ENCODE measurements at regions not wholly inside any gene's neighbourhood (a gene's known extent, or its start where the extent isn't known, plus 50 kb on each side); places are given as distances from the start of the nearest gene placed in this dataset.

- TF ChIP-seq CTCF (conservative IDR thresholded peaks at IDR 0.05; ENCODE audit: low read length) = no peak
- no peak for TF ChIP-seq EZH2phosphoT487 (IDR thresholded peaks at IDR 0.05; ENCODE audit: borderline replicate concordance)
Observed at GRCh38 chr10:23528419-23528818, 89.5 kb downstream of the OTUD1 start.
